ENCODE measurements at regions not wholly inside any gene's neighbourhood (a gene's known extent, or its start where the extent isn't known, plus 50 kb on each side); places are given as distances from the start of the nearest gene placed in this dataset.

DNA sequence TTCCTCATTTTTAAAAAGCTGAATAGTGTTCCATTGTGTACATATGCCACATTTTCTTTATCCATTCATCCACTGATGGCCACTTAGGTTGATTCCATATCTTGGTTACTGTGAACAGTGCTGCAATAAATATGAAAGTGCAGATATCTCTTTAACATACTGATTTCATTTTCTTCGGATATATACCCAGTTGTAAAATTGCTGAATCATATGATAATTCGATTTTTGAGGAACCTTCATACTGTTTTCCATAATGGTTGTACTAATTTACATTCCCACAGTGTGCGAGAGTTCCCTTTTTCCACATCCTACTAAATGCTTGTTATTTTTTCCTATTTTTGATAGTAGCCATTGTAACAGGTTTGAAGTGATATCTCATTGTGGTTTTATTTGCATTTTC lies 263.2 kb downstream of the STK31 start:
- no peak for DNase-seq (ENCODE audit: low read depth)

DNA sequence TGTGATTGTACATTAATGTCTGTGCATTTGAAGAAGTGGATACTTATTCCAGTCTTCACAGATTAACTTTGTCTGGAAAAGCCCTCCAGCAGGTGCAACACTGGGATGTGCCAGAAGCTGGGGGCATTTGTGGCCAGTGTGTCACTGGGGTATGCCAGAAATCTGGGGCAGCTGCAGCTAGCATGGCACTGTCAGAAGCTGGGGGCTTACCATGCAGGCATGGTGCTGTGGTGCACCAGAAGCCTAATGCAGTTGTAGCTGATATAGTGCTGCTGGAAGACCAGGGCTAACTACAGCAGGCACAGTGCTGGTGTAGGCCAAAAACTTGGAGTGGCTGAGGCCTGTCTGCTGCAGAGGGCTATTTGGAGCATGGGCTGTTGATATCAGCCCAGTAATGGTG lies 270.1 kb downstream of the STK31 start:
- DNase-seq (ENCODE audit: low read depth): no peak

DNA sequence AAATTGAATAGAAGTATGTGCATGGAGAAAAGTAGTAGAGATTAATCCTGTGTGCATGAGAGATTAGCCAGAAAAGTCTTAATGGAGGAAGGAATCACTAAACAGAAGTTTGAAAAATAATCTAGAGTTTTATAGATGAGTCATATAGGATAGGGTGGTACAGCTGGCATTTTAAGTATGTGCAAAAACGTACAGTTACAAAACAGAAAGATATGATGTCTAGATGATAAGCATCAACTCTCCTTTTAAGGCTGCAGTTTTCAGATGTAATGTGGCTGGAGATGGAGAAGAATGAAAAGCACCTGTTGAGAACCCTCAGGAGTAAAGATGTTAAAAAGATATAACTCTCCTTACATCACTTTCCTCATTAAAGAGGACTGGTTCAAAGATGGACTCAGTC lies 271.3 kb downstream of the STK31 start:
- DNase-seq (ENCODE audit: low read depth): no peak

DNA sequence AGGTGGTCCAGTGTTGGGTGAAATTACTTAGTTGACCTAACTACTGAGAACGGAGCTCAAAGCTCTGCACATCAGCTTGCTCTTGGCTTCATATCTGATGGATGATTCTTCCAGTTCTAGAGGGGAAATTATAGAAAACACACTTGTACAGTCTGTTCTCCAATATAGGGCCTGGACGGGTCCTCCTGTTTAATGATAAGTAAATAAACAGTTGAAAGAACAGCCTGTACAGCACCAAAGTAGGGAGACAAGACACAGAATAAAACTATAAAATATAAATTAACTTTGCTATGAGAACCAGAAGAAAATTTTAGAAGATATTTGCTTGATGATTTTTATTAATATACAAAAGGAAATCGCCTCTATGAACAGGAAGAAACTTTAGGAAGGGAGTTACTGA lies 271.7 kb downstream of the STK31 start:
- DNase-seq (ENCODE audit: low read depth): no peak

DNA sequence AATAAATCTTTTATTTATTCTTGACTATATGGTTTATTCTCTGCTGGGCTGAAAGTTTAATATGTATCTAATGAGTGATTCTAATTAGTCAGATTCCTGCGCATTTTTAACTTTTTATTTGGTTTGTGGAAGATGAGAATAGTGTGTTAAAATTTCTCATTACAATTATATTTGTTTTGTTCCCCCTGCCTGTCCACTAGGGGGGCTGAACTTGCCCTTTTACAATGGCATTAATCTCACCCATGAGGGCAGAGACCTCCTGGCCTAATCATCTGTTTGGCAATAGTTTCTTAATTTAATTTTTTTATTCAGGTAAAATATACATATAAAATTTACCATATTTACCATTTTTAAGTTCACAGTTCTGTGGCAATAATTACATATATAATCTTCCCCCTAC lies 278.5 kb upstream of the NPY start:
- DNase-seq (ENCODE audit: low read depth): no peak

DNA sequence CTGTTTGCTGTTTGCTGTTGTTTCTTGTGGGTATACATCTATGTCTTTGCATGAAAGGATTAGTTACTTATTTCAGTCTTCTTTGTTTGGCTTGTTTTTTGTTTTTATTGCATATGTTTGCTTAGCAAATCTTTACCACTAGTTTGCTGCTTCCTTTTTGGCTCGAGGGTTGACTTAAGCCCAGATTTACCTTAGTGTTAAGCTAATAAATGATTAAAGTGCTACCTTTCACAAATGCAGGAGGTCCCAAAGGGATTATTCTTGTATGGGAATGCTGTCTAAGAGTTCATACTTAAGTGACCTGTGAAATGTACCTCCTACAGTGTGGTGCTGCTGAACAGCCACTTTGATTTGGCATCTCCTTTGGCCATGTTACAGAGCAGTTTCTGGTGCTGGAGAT lies 273.5 kb upstream of the NPY start:
- no peak for DNase-seq (ENCODE audit: low read depth)

DNA sequence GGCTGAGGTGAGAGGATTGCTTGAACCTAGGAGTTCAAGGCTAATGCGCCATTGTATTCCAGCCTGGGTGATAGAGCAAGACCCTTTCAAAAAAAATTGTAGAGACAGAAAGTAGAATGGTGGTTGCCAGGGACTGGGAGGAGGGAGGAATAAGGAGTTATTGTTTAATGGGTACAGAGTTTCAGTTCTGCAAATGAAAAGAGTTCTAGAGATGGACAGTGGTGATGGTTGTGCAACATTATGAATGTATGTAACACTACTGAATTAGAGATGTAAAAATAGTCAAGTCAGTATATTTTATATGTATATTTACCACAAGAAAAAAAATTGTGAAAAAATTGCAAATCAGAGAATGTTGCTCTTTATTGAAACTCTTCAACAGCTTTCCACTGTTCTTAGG lies 266.5 kb upstream of the NPY start:
- no peak for DNase-seq (ENCODE audit: low read depth)

DNA sequence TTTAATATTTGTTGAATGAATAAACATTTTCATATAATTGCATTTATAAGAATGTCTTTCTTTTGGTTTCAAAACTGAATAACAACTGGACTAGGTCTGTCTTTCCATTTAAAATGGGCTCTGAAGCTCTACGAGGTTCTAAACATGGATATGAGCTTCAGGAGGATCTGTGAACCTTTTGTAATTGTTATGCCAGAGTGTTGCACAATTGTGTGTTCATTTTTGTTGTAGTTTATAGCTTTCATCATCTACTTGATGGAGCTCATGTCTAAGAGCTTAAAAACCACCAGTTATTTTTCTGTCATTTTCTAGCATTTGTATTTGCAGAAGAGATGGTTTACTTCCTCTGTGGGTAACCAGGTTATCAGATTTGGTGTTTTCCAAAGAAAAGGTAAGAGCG lies 265.7 kb upstream of the NPY start:
- DNase-seq (ENCODE audit: low read depth): no peak

DNA sequence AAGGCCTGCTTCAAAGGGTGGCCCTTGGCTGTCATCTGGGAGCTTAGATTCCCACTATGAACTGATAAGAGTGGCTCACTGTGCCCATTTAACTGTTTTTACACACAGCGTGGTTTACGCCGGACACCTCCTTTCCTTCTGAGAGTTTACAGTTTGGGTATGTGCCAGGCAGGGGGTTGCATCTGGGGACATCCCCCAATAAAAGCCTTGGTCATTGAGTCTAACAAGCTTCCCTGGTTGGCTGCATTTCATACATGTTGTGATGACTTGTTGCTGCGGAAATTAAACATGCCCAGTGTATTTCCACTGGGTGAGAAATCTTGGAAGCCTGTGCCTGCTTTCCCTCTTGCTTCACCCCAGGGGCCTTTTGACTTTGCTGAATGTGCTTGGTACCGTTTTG lies 264.1 kb upstream of the NPY start:
- no peak for DNase-seq (ENCODE audit: low read depth)

DNA sequence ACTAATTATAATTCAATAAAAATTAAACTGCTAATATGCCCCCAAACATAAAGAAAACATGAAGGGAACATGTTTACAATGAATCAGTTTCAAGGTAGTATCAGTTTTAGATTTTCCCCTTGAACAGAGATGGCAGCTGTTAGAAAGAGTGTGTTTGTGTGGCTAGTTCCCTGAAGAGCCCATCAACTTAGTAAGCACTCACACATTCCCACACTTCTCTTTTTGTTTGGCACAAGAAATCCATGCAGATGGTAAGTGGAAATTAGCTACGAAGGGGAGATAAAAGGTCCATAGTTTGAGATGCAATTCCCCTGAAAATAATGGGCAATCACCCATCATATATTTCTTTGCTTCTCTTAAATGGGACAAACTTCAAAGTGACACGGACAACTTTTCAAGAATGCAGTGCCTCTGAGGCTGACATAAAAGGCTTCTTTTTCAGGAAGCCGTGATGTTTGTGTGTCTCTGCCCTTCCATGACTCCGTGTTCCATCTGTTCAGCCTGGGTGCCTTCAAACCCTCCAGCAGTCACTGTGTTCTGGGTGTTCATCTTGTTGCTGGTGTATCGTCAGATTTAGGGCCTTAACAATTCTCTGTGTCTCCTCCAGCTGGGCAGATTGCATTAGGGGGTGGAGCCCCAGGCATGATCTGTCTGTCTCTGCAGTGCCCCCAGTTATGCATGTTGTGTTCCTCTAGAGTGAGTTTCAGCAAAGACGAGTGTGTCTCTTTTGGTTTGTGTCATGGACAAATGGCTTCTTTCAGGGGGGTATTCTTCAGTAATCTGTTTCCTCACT lies 259.5 kb upstream of the NPY start:
- no peak for DNase-seq (ENCODE audit: low read depth)

DNA sequence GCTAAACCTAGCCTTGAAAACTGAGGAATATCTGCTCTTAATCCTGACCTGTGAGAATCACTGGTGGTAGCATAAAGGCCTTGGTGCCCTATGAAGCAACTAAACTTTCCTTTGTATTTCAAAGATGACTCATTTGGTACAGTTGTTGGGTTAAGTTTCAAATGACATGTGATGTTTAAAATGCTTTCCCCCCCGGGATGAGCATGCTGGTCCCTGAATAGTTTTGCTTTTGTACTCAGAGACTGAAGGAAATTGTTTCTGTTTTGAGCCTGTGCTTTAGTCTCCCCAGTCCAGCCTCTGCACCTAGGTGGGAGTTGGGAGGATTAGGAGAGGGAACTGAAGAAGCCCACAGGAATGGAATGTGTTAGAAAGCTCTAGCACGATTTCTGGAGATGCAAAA lies 258.9 kb upstream of the NPY start:
- DNase-seq (ENCODE audit: low read depth): peak; percentile 2

DNA sequence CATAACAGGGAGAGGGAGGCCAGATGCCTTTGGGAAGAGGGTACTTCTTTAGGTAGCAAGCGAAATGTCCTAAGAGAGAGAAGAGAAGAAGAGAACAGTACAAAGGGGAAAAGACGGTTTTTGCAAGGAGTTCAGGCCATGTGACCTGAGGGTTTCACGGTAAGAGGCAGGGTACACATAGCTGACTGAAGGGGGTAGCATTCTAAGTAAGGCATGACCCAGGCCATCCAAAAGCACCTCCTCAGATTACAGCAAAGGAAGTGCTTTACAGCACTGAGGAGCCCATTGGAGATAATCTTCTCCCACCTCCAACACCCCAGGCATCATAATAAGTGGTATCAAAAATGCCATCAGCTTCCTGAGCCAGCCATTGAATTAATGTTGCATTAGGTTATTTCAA lies 258.2 kb upstream of the NPY start:
- DNase-seq (ENCODE audit: low read depth): no peak

DNA sequence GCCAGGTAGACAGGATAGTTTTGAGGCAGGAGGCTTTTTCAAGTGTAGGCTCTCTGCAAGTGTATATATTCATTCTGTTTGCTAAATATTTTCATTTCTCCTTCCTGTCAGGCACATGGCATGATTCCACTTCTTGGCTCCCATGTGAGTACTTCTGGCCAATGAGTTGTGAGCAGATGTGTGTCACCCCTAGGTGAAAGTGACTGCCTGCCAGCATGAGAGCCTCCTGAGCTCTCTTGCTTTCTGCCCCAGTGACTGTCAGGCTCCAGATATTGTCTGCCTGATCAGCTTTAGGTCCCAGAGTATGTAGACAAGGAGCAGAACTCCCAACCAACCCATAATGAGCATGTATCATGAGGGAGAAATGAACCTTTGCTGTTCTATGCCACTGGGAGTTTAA lies 257.6 kb upstream of the NPY start:
- DNase-seq (ENCODE audit: low read depth): no peak

DNA sequence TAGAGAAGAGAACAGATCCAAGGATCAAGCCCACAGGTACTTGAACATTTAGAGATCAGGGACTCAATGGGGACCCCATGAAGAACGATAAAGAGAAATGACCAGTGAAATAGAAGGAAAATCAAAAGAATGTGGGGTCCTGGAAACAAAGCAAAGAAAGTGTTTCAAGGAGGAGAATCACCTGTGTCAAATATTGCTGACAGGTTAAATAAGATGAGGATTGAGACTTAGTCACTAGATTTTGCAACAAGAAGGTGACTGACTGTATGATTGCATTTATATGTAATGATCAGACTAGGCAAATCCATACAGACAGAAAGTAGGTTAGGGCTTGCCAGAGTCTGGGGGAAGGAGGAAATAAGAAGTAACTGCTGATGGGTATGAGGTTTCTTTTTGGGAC lies 254.9 kb upstream of the NPY start:
- DNase-seq (ENCODE audit: low read depth): no peak

DNA sequence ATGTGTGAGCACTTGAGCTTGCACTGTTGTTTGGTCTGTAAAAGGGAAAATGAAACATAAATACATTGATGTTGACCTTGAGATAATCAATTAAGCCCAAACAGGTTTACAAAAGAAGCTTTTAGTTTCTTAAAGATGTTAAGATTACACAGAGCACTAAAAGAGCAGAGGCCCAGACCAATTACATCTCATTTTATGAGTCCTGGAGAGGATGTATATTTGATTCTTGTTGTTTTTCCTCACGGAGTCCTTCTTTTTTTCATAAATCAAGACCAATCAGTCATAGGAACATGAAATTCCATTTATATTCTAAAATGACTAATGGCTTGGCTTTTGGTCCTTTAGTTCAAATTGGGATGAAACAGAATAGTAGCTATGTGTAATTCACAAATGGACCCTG lies 249.7 kb upstream of the NPY start:
- DNase-seq (ENCODE audit: low read depth): no peak

DNA sequence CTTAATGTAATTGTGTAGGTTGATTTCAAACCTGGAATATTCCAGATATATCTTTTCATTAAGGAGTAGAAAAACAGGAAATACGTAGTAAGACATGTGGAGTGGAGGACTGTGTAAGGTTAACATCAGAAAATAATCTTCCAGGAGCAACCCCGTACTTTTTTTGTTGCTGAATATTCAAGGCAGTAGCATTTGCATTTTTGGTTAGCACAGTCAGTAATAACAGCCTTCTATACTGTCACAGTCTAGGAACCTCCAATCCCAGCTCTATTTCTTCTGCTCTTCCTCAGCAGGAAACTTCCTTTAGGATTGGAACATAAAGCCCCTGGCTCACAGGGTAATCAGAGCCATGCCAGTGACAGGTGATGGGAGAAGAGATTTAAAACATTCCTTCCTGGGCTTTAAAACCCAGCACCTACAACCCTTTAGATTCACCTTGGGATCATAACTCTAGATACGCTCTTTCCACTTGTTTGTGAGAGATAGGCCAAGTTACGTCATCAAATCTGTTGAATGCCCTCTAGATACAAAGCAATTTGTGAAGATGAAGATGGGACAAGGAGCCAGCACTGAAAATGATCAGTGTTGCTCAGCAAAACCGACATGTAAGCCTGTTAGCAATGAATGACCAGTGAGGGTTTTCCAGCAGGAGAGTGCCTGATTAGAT lies 248.5 kb upstream of the NPY start:
- no peak for DNase-seq (ENCODE audit: low read depth)

DNA sequence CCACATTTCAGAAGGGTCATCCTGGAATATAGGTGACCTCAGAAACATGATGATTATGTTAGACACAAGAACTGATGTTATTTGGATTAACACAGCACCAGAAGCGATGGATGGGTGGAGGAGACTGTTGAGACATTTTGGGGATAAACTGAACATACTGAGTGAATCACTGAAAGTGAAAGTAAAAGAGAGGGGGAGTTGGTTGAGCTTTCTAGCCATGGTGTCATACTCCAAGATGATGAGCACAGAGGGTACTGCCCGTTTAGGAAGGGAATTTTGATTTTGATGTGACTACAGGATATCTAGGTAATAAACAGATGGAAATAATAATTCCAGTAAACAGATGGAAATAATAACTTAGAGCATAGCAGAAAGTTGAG lies 248.0 kb upstream of the NPY start:
- DNase-seq (ENCODE audit: low read depth): no peak

DNA sequence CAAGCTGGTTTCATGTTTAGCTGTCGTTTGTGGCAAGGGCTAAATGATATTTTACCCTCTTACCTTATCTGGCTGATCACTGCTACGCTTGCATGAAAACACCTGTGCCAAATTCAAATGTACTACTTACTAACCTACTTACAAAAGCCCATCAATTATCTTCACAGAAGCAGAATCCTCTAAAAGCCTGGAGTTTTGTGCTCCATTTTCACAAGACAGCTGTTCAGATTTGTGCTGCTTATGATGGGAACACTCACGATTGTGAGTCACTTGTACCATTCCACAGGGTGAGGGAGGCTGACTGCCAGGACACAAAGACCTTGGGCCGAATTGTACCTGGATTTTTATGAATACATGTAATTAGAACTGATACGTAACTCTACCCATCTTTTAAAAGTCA lies 245.0 kb upstream of the NPY start:
- DNase-seq (ENCODE audit: low read depth): no peak

DNA sequence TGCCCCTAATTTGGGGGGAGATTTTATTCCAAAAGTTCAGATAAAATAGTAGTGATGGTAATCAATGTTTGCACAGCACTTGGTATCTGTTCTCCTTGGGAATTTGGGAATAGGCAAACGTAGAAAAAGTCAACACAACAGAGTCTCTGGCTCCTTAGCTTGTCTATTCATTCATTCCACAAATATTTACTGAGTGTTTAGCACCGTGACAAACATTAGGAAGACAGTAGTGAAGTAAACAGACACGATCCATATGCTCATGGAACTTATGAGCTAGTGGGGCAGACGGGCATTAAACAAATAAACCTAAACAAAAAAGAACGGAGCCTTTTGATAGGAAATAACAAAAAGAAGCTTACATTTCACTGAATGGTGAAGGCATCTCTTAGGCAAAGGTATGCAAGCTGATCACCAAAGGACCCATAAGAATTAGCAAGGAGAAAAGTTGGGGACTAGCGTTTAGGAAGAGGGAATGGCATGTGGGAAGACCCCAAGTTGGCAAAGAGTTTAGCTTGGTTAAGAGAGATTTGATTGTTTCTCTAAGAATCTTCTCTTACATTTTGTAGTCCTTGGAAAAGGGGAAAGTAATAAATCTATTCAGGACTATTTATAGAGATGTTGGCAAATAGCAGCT lies 243.9 kb upstream of the NPY start:
- DNase-seq (ENCODE audit: low read depth): no peak

DNA sequence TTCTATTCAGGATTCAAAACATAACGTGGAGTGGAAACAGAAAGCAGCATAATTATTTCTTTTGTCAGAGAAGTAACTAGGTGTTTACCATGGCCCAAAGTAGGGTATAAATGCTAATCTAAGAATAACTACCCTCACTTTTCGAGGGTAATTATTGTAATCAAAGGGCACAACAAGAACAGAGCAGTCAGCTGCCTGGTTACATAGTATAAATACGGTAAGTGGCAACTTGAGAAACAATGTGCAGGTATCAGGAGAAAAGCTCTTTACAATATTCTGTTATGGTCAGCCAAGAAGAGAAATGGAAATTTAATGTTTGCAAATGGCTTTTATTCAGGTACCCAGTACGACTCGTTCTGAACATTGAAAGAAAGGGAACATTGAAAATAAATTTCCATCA lies 242.0 kb upstream of the NPY start:
- no peak for DNase-seq (ENCODE audit: low read depth)

DNA sequence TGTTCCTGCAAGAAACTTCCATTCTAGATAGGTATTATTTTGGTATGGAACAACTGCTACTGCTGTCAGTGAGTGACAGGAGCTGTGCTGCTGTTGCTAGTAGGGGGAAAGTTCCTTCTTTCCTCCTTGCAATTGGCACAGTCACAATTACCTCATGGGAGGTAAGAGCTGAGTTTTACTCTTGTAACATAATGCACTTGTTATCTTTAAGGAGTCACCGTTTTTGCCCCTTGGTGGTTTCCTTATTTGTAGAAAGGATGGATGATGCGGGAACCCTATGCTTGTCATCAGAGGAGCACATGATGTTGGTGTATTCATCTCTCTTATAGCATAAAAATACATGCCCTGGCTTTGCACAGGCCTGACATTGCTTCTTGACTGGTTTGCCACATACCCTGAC lies 234.7 kb upstream of the NPY start:
- DNase-seq (ENCODE audit: low read depth): no peak

DNA sequence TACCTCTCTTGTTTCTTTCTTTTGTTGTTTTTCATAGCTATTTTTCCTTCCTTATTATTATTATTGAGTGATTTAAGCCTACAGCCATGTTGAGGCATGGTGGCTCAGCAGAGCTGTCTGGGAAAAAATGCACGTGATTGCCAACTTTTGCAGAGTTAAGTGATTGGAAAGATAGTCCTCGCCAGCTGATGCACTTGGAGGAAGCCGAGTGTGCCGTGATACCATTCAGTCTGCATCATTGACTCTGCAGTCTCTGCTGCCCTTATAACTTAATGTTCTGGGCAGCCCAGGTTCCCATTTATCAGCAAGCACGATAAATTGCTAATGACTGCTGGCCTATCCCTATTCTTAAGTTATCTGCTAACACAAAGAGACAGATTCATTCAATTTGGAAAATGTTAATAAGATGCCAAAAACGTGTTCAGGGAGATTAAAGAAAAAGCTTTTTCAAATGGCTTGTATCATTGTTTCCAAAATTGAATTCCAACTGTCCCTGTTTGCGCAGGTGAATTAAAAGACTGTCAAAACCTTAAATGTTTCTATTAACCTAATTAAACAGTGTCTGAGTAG lies 232.9 kb upstream of the NPY start:
- no peak for DNase-seq (ENCODE audit: low read depth)

DNA sequence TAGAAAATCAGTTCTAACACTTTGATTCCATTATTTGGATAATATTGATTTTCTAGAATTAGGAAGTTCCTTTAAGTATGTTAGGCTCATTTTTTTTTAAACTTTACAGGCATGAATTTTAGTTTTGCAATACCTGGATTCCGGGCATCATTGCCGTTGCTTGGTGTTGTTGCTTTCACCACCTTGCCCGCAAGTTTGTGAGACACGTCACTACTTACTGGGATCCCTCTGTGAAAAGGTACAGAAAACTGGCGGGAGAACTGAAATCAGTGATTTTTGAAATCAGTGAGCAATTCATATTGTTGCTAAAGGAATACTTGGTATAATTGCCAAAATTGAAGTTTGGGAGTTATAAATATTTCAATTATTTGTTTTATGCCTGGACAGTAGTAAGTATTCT lies 232.3 kb upstream of the NPY start:
- no peak for DNase-seq (ENCODE audit: low read depth)

All from non-pigmented ciliary epithelial cell (primary cell).